ENCODE measurements at regions not wholly inside any gene's neighbourhood (a gene's known extent, or its start where the extent isn't known, plus 50 kb on each side); places are given as distances from the start of the nearest gene placed in this dataset.

GRCh38 chr5:106940986-106941385 is 729.8 kb downstream of the EFNA5 start (continued):
- TF ChIP-seq ZNF548 (tag by site-specific recombination; IDR thresholded peaks at IDR 0.05) (no peak), GLI4 (tag by site-specific recombination; IDR thresholded peaks at IDR 0.05) (no peak), SCRT1 (tag by site-specific recombination; IDR thresholded peaks at IDR 0.05; ENCODE audit: borderline replicate concordance) (no peak), ZNF16 (tag by site-specific recombination; IDR thresholded peaks at IDR 0.05; ENCODE audit: low read depth) (no peak), SP3 (tag by site-specific recombination; IDR thresholded peaks at IDR 0.05) (no peak), ZNF157 (tag by site-specific recombination; IDR thresholded peaks at IDR 0.05) (no peak)

- no peaks in the 10 kb centered on the region for H3K9me3 ChIP-seq (ENCODE audit: control insufficient read depth, insufficient read depth, low read depth, low read length)
- ChIA-PET CTCF (no interaction called here), POLR2A (no interaction called here)
- H3K4me3 ChIP-seq (ENCODE audit: low read depth, low read length): no peak overlapping the region
- H3K36me3 ChIP-seq (ENCODE audit: control insufficient read depth in 2 of 2, insufficient read depth in 1 of 2, low read length in 2 of 2): no peaks in the 10 kb centered on the region
- H3K4me1 ChIP-seq (ENCODE audit: control insufficient read depth, insufficient read depth, low read length): no peaks in the 10 kb centered on the region
- no peak for TF ChIP-seq KLF9 (tag by site-specific recombination; IDR thresholded peaks at IDR 0.05; ENCODE audit: low read depth)
- peak; percentile 79 for TF ChIP-seq REST (tag by site-specific recombination; IDR thresholded peaks at IDR 0.05)
- no peak for TF ChIP-seq ZNF549 (tag by site-specific recombination; IDR thresholded peaks at IDR 0.05)
- H3K27ac ChIP-seq (ENCODE audit: extremely low read depth, low read depth, low read length): no peak overlapping the region
Observed at GRCh38 chr5:106940301-106940846, 730.4 kb downstream of the EFNA5 start.

- ChIA-PET CTCF (no interaction called here), POLR2A (no interaction called here)
- no peak overlapping the region for H3K27ac ChIP-seq (ENCODE audit: extremely low read depth, low read depth, low read length)
- TF ChIP-seq ZNF518A (tag by site-specific recombination; conservative IDR thresholded peaks at IDR 0.05; ENCODE audit: low read depth): no peak
- TF ChIP-seq ZNF660 (tag by site-specific recombination; IDR thresholded peaks at IDR 0.05): no peak
- no peak for TF ChIP-seq SALL2 (tag by site-specific recombination; IDR thresholded peaks at IDR 0.05; ENCODE audit: borderline replicate concordance)
- no peak for TF ChIP-seq ZBTB48 (tag by site-specific recombination; IDR thresholded peaks at IDR 0.05)
- no peak for TF ChIP-seq ZNF148 (tag by site-specific recombination; IDR thresholded peaks at IDR 0.05; ENCODE audit: borderline replicate concordance)
- no peak for TF ChIP-seq ZNF184 (tag by site-specific recombination; IDR thresholded peaks at IDR 0.05)
- TF ChIP-seq ZNF623 (tag by site-specific recombination; IDR thresholded peaks at IDR 0.05): no peak
- TF ChIP-seq TSHZ1 (tag by site-specific recombination; IDR thresholded peaks at IDR 0.05; ENCODE audit: borderline replicate concordance): no peak
- TF ChIP-seq GFI1B (tag by site-specific recombination; IDR thresholded peaks at IDR 0.05): no peak
- TF ChIP-seq ZSCAN23 (tag by site-specific recombination; IDR thresholded peaks at IDR 0.05): no peak
- TF ChIP-seq ZNF658 (tag by site-specific recombination; IDR thresholded peaks at IDR 0.05): no peak
Observed at GRCh38 chr5:106923409-106923808, 747.3 kb downstream of the EFNA5 start.

More at GRCh38 chr5:106923409-106923808, 747.3 kb downstream of the EFNA5 start:
- Histone ChIP-seq H3K4me3 (ENCODE audit: low read depth, low read length) (no peak overlapping the region), H3K4me1 (ENCODE audit: control insufficient read depth, insufficient read depth, low read length) (no peaks in the 10 kb centered on the region), H3K36me3 (ENCODE audit: control insufficient read depth in 2 of 2, insufficient read depth in 1 of 2, low read length in 2 of 2) (no peaks in the 10 kb centered on the region), H3K9me3 (ENCODE audit: control insufficient read depth, insufficient read depth, low read depth, low read length) (no peaks in the 10 kb centered on the region)

All from HEK293 (cell line).